CD4-positive, alpha-beta memory T cell (primary cell): ENCODE measurements at regions not wholly inside any gene's neighbourhood (a gene's known extent, or its start where the extent isn't known, plus 50 kb on each side); places are given as distances from the start of the nearest gene placed in this dataset.

Source experiments
- CTCF ChIA-PET: fragments of 350-600 bp; sonication (Branson Sonifier 250); formaldehyde crosslinking; loops from one replicate; lab custom pipeline; 2021; ENCODE audit warnings: inconsistent platforms; ENCODE audit not compliant: partially characterized antibody; lab: Charles Lee
- POLR2A ChIA-PET: fragments of 350-600 bp; sonication (Branson Sonifier 250); formaldehyde crosslinking; loops from one replicate; lab custom pipeline; 2021; ENCODE audit not compliant: partially characterized antibody; lab: Charles Lee
- DNase-seq, 5 donors: peaks; one replicate each; pipeline versions ENCODE4 v3.0.0 to v3.0.0-alpha.2; 2020 to 2022; ENCODE audit warnings: mixed read lengths in 1 of 5
- H3K27ac ChIP-seq: one replicate; pipeline ENCODE4 v1.7.0; 2013; ENCODE audit warnings: low read depth, low read length
- H3K27me3 ChIP-seq: 2 replicates; pipeline ENCODE4 v1.7.0; 2013; ENCODE audit warnings: mild to moderate bottlenecking, low read length, moderate library complexity; ENCODE audit not compliant: insufficient read depth
- H3K36me3 ChIP-seq: 2 replicates; pipeline ENCODE4 v1.7.0; 2013; ENCODE audit warnings: mild to moderate bottlenecking, low read length, moderate library complexity; ENCODE audit not compliant: insufficient read depth
- H3K4me1 ChIP-seq: 2 replicates; pipeline ENCODE4 v1.7.0; 2013; ENCODE audit warnings: mild to moderate bottlenecking, low read length, moderate library complexity; ENCODE audit not compliant: insufficient read depth
- H3K4me3 ChIP-seq, 2 donors: one replicate each; pipeline ENCODE4 v1.7.0; 2013; ENCODE audit warnings: low read length in 2 of 2, mild to moderate bottlenecking in 1 of 2
- H3K9me3 ChIP-seq, 2 donors: one replicate each; pipeline ENCODE4 v1.7.0; 2013; ENCODE audit warnings: low read length in 2 of 2, control low read depth in 1 of 2; ENCODE audit not compliant: control insufficient read depth in 1 of 2
- H3K27ac Mint-ChIP-seq, 7 donors: one replicate each; pipeline ENCODE4 v1.8.0; 2020 to 2021; ENCODE audit warnings: mixed read lengths in 7 of 7, mild to moderate bottlenecking in 6 of 7, inconsistent platforms in 3 of 7, moderate library complexity in 3 of 7
- H3K27me3 Mint-ChIP-seq, 2 donors: one replicate each; pipeline ENCODE4 v1.8.0; 2020 to 2021; ENCODE audit warnings: mixed read lengths in 2 of 2
- H3K36me3 Mint-ChIP-seq, 2 donors: one replicate each; pipeline ENCODE4 v1.8.0; 2020 to 2021; ENCODE audit warnings: mixed read lengths in 2 of 2, inconsistent platforms in 1 of 2, mild to moderate bottlenecking in 1 of 2
- H3K4me1 Mint-ChIP-seq, 4 donors: one replicate each; pipeline ENCODE4 v1.8.0; 2020 to 2021; ENCODE audit warnings: mixed read lengths in 4 of 4, mild to moderate bottlenecking in 1 of 4
- H3K4me3 Mint-ChIP-seq, 8 donors: one replicate each; pipeline ENCODE4 v1.8.0; 2020 to 2021; ENCODE audit warnings: mixed read lengths in 8 of 8, mild to moderate bottlenecking in 7 of 8, moderate library complexity in 6 of 8, inconsistent platforms in 3 of 8
- H3K9me3 Mint-ChIP-seq, 8 donors: one replicate each; pipeline ENCODE4 v1.8.0; 2020 to 2021; ENCODE audit warnings: mixed read lengths in 8 of 8, mild to moderate bottlenecking in 5 of 8, inconsistent platforms in 3 of 8, moderate library complexity in 1 of 8
- intact Hi-C: fragments of 100-400 bp; cut with micrococcal nuclease; formaldehyde crosslinking; loops from one replicate; pipeline ENCODE4 v1.15.1; 2023

DNA sequence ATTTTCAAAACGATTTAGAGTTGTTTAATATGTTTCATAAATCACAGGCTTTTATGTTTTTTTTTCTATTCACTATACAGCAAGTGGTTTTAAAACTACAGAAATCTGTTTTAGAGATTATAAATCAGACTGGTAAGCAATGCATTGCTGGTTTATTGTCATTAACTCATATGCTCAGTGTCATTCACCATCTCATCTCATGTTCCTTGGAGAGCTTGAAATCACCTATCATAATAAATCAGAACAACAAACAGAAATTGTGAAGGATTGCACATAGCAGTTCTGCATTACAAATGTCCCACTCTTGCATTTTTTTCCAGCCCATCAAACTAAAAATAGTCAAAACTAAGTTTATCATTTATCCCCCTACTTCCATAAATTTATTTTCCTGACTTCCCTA is 470.8 kb downstream of the FSCB start:
- no peak overlapping the region for H3K4me3 ChIP-seq
- DNase-seq: no peak
- ChIA-PET CTCF (no interaction called here), POLR2A (no interaction called here)
- H3K27me3 ChIP-seq: no peaks in the 10 kb centered on the region
- no peaks in the 10 kb centered on the region for H3K36me3 Mint-ChIP-seq
- no peaks in the 10 kb centered on the region for H3K27me3 Mint-ChIP-seq
- peaks cover 2 to 22% (median 8%) of the 10 kb centered on the region in 8 donors for H3K9me3 Mint-ChIP-seq
- no peaks in the 10 kb centered on the region for H3K36me3 ChIP-seq
- H3K27ac Mint-ChIP-seq: no peak overlapping the region
- H3K4me1 Mint-ChIP-seq: no peaks in the 10 kb centered on the region
- H3K9me3 ChIP-seq: no peaks in the 10 kb centered on the region
- no peak overlapping the region for H3K27ac ChIP-seq
- intact Hi-C loops: no loop called here
- no peak overlapping the region for H3K4me3 Mint-ChIP-seq
- no peaks in the 10 kb centered on the region for H3K4me1 ChIP-seq

DNA sequence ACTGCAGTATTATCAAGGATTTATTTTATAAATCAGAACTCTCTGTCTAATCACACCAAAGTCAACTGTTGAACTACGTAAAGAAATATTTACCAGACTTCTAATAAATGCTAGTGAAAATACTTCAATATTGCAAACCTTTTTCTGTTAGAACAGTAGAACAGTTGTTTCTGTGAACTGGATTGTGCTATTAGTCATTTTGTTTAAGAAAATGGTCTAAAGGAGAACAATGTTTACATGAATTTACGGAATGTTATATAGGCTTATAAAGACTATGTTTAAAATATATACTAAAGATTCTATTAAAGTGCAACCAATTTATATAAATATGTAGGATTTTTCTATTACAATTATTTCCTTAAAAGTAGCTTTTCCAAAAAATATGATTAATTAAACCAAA is 471.4 kb downstream of the FSCB start:
- no peak overlapping the region for H3K4me3 Mint-ChIP-seq
- Histone ChIP-seq H3K27ac (no peak overlapping the region), H3K36me3 (no peaks in the 10 kb centered on the region), H3K9me3 (no peaks in the 10 kb centered on the region), H3K4me3 (no peak overlapping the region), H3K4me1 (no peaks in the 10 kb centered on the region), H3K27me3 (no peaks in the 10 kb centered on the region)
- no peak for DNase-seq
- H3K27me3 Mint-ChIP-seq: no peaks in the 10 kb centered on the region
- H3K27ac Mint-ChIP-seq: no peak overlapping the region
- CTCF ChIA-PET: no interaction called here
- POLR2A ChIA-PET: no interaction called here
- no peaks in the 10 kb centered on the region for H3K36me3 Mint-ChIP-seq
- intact Hi-C loops: no loop called here
- H3K4me1 Mint-ChIP-seq: no peaks in the 10 kb centered on the region
- peaks cover 2 to 22% (median 9%) of the 10 kb centered on the region in 8 donors for H3K9me3 Mint-ChIP-seq

DNA sequence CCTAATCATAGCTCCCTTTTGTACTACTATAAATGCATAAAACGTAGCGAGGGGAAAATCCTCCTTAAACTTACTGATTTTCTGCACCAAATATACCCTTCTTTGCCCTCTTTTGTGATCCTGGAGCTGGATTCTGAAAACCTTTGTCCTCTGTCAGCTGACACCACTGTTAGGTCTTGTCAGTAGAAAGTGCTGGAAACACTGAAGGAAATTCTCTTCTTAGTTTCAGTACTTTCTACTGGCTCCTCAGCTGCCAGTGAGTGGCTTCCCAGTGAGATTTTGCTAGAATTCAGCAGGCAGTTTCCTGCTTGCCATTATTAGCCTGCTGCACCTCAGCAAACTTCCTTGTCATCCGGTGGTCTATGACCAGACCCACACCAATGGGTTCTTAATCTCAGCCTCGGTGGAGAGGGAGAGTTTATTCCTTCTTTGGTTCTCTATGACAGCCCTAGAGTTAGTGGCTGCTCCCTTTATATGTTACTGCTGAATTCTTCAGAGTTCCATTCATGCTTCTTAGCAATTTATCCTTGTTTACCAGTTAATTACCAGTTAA is 476.2 kb downstream of the FSCB start:
- POLR2A ChIA-PET: interaction anchor here (1.0 kb wide), 1 partner anchor 1815 kb away, joined by 3 read pairs; no protein-coding TSS in a partner anchor
- Histone ChIP-seq H3K36me3 (no peaks in the 10 kb centered on the region), H3K27me3 (no peaks in the 10 kb centered on the region), H3K27ac (no peak overlapping the region), H3K4me1 (no peaks in the 10 kb centered on the region), H3K4me3 (no peak overlapping the region), H3K9me3 (no peaks in the 10 kb centered on the region)
- H3K4me3 Mint-ChIP-seq: no peak overlapping the region
- H3K27ac Mint-ChIP-seq: no peak overlapping the region
- CTCF ChIA-PET: no interaction called here
- no peaks in the 10 kb centered on the region for H3K27me3 Mint-ChIP-seq
- peaks cover 0 to 7% (median 4%) of the 10 kb centered on the region in 8 donors for H3K9me3 Mint-ChIP-seq
- no peaks in the 10 kb centered on the region for H3K4me1 Mint-ChIP-seq
- no peaks in the 10 kb centered on the region for H3K36me3 Mint-ChIP-seq
- intact Hi-C loops: no loop called here
- DNase-seq: no peak

DNA sequence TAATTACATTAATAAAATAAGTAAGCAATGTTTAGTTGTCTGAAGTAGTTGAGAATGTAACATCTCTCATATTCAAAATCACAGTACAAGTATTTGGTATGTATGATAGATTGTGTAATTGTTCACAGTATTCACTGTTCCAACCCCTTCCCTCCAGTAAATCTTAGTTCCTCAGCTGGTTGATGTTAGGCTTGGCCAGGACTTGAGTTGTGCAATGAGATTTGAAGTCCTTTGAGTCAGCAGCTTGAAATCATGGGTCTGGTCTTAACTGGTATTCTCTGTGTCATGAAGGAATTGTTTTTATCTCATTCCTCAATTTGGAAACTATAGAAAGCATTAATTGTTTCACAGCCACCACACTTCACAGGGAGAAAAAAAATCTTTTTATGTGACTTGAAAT is 477.1 kb downstream of the FSCB start:
- H3K27me3 ChIP-seq: no peaks in the 10 kb centered on the region
- H3K4me1 ChIP-seq: no peaks in the 10 kb centered on the region
- Mint-ChIP-seq H3K27ac (no peak overlapping the region), H3K27me3 (no peaks in the 10 kb centered on the region), H3K9me3 (peaks cover 0 to 7% (median 4%) of the 10 kb centered on the region in 8 donors), H3K4me3 (no peak overlapping the region), H3K36me3 (no peaks in the 10 kb centered on the region), H3K4me1 (no peaks in the 10 kb centered on the region)
- intact Hi-C loops: no loop called here
- no peak for DNase-seq
- no peaks in the 10 kb centered on the region for H3K36me3 ChIP-seq
- no peaks in the 10 kb centered on the region for H3K9me3 ChIP-seq
- no peak overlapping the region for H3K4me3 ChIP-seq
- no peak overlapping the region for H3K27ac ChIP-seq
- ChIA-PET CTCF (no interaction called here), POLR2A (no interaction called here)

- Histone ChIP-seq H3K27ac (no peak overlapping the region), H3K4me1 (no peaks in the 10 kb centered on the region), H3K36me3 (no peaks in the 10 kb centered on the region), H3K27me3 (no peaks in the 10 kb centered on the region), H3K9me3 (no peaks in the 10 kb centered on the region), H3K4me3 (no peak overlapping the region)
- peaks cover 0 to 18% (median 7%) of the 10 kb centered on the region in 8 donors for H3K9me3 Mint-ChIP-seq
- H3K4me1 Mint-ChIP-seq: no peaks in the 10 kb centered on the region
- no peak overlapping the region for H3K27ac Mint-ChIP-seq
- intact Hi-C loops: no loop called here
- no peak overlapping the region for H3K4me3 Mint-ChIP-seq
- no peak for DNase-seq
- H3K36me3 Mint-ChIP-seq: no peaks in the 10 kb centered on the region
- H3K27me3 Mint-ChIP-seq: no peaks in the 10 kb centered on the region
- ChIA-PET POLR2A (no interaction called here), CTCF (no interaction called here)
Observed at GRCh38 chr14:44027397-44027796, 479.7 kb downstream of the FSCB start.

DNA sequence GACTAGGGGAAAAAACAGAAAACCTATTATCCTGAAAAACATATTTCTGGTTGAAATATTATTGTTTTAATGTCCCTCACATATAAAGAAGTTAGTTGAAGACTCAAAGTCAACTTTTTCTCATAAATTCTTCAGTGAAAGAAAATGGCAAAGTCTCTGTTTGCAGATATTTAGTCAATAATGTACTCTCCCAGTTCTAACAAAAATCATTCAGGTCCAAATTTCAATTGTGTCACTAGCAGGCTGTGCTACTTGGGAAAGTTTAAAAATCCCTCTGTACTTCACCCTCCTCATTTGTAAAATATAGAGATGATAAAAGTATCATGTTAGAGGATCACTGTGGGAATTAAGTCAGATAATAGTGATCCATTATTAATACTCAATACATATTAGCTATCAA is 496.5 kb downstream of the FSCB start:
- Mint-ChIP-seq H3K4me3 (no peak overlapping the region), H3K9me3 (peaks cover 0 to 24% (median 6%) of the 10 kb centered on the region in 8 donors), H3K36me3 (no peaks in the 10 kb centered on the region), H3K4me1 (no peaks in the 10 kb centered on the region), H3K27ac (no peak overlapping the region), H3K27me3 (no peaks in the 10 kb centered on the region)
- ChIA-PET CTCF (no interaction called here), POLR2A (no interaction called here)
- H3K27ac ChIP-seq: no peak overlapping the region
- intact Hi-C loops: no loop called here
- no peaks in the 10 kb centered on the region for H3K27me3 ChIP-seq
- H3K9me3 ChIP-seq: peaks cover 0 to 5% of the 10 kb centered on the region in 2 donors
- no peaks in the 10 kb centered on the region for H3K4me1 ChIP-seq
- DNase-seq: no peak
- H3K36me3 ChIP-seq: no peaks in the 10 kb centered on the region
- no peak overlapping the region for H3K4me3 ChIP-seq

DNA sequence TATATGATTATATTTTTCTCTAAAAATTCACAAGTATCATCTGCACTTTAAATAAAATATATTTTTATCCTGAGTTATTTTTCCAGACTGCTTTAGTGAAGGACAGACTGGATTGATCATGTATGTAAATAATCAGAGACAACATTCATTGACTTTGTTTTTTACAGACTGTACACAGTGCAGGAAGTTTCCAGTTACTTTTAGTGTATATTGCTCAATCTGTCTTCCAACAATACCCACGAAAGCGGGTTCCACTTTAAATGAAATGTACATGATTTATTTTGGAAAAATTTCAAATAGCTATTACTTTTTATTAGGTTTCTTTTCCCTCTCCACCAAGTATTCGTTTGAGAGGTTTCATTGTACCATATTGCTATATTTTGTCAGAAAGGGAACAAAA is 497.0 kb downstream of the FSCB start:
- peaks cover 0 to 5% of the 10 kb centered on the region in 2 donors for H3K9me3 ChIP-seq
- CTCF ChIA-PET: no interaction called here
- no peaks in the 10 kb centered on the region for H3K36me3 ChIP-seq
- H3K4me3 ChIP-seq: no peak overlapping the region
- H3K4me3 Mint-ChIP-seq: no peak overlapping the region
- H3K4me1 Mint-ChIP-seq: no peaks in the 10 kb centered on the region
- POLR2A ChIA-PET: no interaction called here
- H3K36me3 Mint-ChIP-seq: no peaks in the 10 kb centered on the region
- no peaks in the 10 kb centered on the region for H3K27me3 ChIP-seq
- DNase-seq: no peak
- H3K27ac Mint-ChIP-seq: no peak overlapping the region
- no peak overlapping the region for H3K27ac ChIP-seq
- H3K27me3 Mint-ChIP-seq: no peaks in the 10 kb centered on the region
- intact Hi-C loops: no loop called here
- peaks cover 0 to 24% (median 5%) of the 10 kb centered on the region in 8 donors for H3K9me3 Mint-ChIP-seq
- H3K4me1 ChIP-seq: no peaks in the 10 kb centered on the region

DNA sequence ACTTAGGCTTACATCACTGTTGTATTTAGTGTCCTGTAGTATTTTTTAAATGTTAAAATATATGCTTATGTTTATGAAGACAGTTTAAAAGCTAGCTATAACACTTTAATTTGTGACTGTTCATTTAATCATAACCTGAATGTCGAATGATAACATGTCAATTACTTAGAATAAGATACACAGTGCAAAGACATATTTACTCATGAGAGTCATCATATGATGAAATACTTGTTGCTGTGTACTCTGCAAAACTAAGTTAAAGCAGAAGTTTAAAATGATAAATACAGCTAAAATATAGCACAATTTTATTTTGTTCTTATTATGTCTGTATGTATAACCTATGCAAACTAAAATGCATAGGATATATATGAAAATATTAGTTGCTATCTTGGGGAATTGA is 497.4 kb downstream of the FSCB start:
- no peak overlapping the region for H3K27ac Mint-ChIP-seq
- Histone ChIP-seq H3K9me3 (peaks cover 0 to 5% of the 10 kb centered on the region in 2 donors), H3K27me3 (no peaks in the 10 kb centered on the region), H3K4me3 (no peak overlapping the region), H3K4me1 (no peaks in the 10 kb centered on the region), H3K27ac (no peak overlapping the region), H3K36me3 (no peaks in the 10 kb centered on the region)
- H3K9me3 Mint-ChIP-seq: peaks cover 0 to 24% (median 5%) of the 10 kb centered on the region in 8 donors
- intact Hi-C loops: no loop called here
- no peaks in the 10 kb centered on the region for H3K4me1 Mint-ChIP-seq
- CTCF ChIA-PET: no interaction called here
- POLR2A ChIA-PET: no interaction called here
- no peaks in the 10 kb centered on the region for H3K36me3 Mint-ChIP-seq
- no peak for DNase-seq
- H3K4me3 Mint-ChIP-seq: no peak overlapping the region
- H3K27me3 Mint-ChIP-seq: no peaks in the 10 kb centered on the region
